ENCODE measurements at regions not wholly inside any gene's neighbourhood (a gene's known extent, or its start where the extent isn't known, plus 50 kb on each side); places are given as distances from the start of the nearest gene placed in this dataset.

GRCh38 chr3:75188962-75189361 is 475.2 kb upstream of the FRG2C start:
- TF ChIP-seq, protein P1, sequence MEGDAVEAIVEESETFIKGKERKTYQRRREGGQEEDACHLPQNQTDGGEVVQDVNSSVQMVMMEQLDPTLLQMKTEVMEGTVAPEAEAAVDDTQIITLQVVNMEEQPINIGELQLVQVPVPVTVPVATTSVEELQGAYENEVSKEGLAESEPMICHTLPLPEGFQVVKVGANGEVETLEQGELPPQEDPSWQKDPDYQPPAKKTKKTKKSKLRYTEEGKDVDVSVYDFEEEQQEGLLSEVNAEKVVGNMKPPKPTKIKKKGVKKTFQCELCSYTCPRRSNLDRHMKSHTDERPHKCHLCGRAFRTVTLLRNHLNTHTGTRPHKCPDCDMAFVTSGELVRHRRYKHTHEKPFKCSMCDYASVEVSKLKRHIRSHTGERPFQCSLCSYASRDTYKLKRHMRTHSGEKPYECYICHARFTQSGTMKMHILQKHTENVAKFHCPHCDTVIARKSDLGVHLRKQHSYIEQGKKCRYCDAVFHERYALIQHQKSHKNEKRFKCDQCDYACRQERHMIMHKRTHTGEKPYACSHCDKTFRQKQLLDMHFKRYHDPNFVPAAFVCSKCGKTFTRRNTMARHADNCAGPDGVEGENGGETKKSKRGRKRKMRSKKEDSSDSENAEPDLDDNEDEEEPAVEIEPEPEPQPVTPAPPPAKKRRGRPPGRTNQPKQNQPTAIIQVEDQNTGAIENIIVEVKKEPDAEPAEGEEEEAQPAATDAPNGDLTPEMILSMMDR (IDR thresholded peaks at IDR 0.05 in 2 of 3, conservative IDR thresholded peaks at IDR 0.05 in 1 of 3; ENCODE audit: borderline replicate concordance in 1 of 3, insufficient read depth in 1 of 3, low read depth in 2 of 3, low read length in 2 of 3) = no peak
- no peak for TF ChIP-seq TCF7L2 (IDR thresholded peaks at IDR 0.05; ENCODE audit: borderline replicate concordance, extremely low read depth, insufficient read depth, insufficient read length)
- TF ChIP-seq POLR2A (IDR thresholded peaks at IDR 0.05; ENCODE audit: borderline replicate concordance, extremely low read depth, insufficient read depth, insufficient read length) = no peak
- no peak for TF ChIP-seq YY1 (IDR thresholded peaks at IDR 0.05; ENCODE audit: extremely low read depth, insufficient replicate concordance, low read depth, low read length)
- no peak for TF ChIP-seq POLR2AphosphoS5 (IDR thresholded peaks at IDR 0.05; ENCODE audit: low read depth, low read length)

All from HCT116 (cell line).